ENCODE measurements at regions not wholly inside any gene's neighbourhood (a gene's known extent, or its start where the extent isn't known, plus 50 kb on each side); places are given as distances from the start of the nearest gene placed in this dataset.

DNA sequence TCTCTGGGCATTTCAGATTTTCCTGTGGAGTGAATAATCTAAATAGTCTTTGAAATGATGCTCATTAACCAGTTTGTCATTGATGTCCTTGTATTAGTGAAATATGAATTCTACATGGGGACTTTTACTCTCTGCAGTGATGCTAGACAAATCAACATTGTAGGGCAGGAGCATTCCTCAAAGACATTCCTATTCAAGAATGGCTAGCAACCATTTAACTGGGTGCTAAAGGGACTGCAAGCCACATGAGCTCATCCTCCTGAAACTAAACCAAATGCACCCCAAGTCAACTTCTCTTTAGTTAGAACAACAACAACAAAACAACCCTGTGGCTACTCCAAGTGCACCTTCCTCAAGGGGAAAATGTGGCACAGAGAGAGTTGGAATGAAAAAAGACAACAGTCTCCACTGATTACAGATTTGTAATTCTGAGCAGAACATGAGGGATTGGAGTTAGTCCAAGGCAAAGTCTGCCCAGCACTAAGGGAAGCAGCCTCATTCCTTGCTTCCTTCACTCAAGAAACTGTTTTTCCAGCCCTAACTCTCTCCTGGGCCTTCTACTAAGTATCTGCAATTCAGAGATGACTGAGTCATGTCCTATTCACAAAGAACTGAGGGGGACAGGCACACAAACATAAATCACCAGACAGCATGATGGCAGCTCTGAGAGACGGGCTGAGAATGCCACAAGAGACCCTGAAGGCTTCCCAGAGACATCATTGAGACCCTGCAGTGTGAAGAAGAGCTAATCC is 82.0 kb upstream of the WWC1 start:
- no peaks in the 10 kb centered on the region for H3K4me1 ChIP-seq (ENCODE audit: low read depth)
- H3K27ac ChIP-seq = no peak overlapping the region
- no peaks in the 10 kb centered on the region for H3K9me3 ChIP-seq (ENCODE audit: low read depth)
- H3K27me3 ChIP-seq = no peaks in the 10 kb centered on the region
- DNase-seq (ENCODE audit: low read depth in 1 of 2, low spot score in 1 of 2) = no peak
- TF ChIP-seq, protein P1, sequence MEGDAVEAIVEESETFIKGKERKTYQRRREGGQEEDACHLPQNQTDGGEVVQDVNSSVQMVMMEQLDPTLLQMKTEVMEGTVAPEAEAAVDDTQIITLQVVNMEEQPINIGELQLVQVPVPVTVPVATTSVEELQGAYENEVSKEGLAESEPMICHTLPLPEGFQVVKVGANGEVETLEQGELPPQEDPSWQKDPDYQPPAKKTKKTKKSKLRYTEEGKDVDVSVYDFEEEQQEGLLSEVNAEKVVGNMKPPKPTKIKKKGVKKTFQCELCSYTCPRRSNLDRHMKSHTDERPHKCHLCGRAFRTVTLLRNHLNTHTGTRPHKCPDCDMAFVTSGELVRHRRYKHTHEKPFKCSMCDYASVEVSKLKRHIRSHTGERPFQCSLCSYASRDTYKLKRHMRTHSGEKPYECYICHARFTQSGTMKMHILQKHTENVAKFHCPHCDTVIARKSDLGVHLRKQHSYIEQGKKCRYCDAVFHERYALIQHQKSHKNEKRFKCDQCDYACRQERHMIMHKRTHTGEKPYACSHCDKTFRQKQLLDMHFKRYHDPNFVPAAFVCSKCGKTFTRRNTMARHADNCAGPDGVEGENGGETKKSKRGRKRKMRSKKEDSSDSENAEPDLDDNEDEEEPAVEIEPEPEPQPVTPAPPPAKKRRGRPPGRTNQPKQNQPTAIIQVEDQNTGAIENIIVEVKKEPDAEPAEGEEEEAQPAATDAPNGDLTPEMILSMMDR (IDR thresholded peaks at IDR 0.05; ENCODE audit: low read depth, low read length) = no peak
- H3K36me3 ChIP-seq = no peaks in the 10 kb centered on the region
- no peak overlapping the region for H3K4me3 ChIP-seq

DNA sequence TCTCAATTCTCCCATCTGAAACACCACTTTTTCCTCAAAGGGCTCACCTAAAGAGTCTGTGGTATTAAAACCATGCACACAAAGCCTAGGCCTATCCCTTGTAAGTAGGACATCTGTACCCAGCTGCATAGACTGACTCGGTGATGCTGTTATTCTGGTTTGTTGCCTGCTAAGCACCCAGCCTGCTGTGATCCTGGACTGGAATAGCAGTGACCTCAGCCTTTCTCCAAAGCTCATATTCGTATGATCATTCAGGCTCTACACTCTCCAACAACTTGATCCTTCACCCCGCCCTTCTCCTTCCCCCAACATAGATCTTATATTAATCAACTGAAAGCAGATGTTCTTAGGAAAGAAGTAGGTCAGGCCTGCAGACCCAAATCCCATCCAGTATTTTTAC is 81.4 kb upstream of the WWC1 start:
- TF ChIP-seq, protein P1 (IDR thresholded peaks at IDR 0.05; ENCODE audit: low read depth, low read length) = no peak
- H3K4me1 ChIP-seq (ENCODE audit: low read depth) = no peaks in the 10 kb centered on the region
- H3K27ac ChIP-seq = no peak overlapping the region
- no peaks in the 10 kb centered on the region for H3K9me3 ChIP-seq (ENCODE audit: low read depth)
- H3K27me3 ChIP-seq = no peaks in the 10 kb centered on the region
- H3K36me3 ChIP-seq = no peaks in the 10 kb centered on the region
- DNase-seq (ENCODE audit: low read depth in 1 of 2, low spot score in 1 of 2) = no peak
- H3K4me3 ChIP-seq = no peak overlapping the region

DNA sequence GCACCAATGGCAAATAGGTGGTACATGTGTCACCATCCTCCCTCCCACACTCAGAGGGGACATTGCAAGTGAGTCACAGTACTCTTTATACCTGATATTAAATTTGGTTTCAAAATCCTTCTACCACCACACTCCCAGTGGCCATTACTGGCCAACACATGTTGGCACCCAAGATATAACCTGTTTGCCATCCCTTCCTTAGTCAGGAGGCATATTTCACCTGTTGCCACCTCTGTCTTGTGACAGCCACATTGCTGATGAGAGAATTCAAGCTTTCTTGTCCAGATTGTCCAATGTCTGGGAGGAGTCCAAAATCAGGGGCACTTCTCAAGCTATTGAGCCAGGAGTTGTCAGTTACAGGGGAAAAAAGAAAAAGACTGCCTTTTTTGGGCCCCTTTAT is 80.2 kb upstream of the WWC1 start:
- no peak overlapping the region for H3K27ac ChIP-seq
- no peaks in the 10 kb centered on the region for H3K4me1 ChIP-seq (ENCODE audit: low read depth)
- TF ChIP-seq, protein P1 (IDR thresholded peaks at IDR 0.05; ENCODE audit: low read depth, low read length) = no peak
- DNase-seq (ENCODE audit: low read depth in 1 of 2, low spot score in 1 of 2) = no peak
- H3K27me3 ChIP-seq = no peaks in the 10 kb centered on the region
- no peaks in the 10 kb centered on the region for H3K9me3 ChIP-seq (ENCODE audit: low read depth)
- no peak overlapping the region for H3K4me3 ChIP-seq
- no peaks in the 10 kb centered on the region for H3K36me3 ChIP-seq

GRCh38 chr5:168211936-168212335 is 79.5 kb upstream of the WWC1 start:
- Histone ChIP-seq H3K4me3 (no peak overlapping the region), H3K27ac (no peak overlapping the region), H3K27me3 (no peaks in the 10 kb centered on the region), H3K9me3 (ENCODE audit: low read depth) (no peaks in the 10 kb centered on the region), H3K36me3 (no peaks in the 10 kb centered on the region), H3K4me1 (ENCODE audit: low read depth) (no peaks in the 10 kb centered on the region)
- no peak for DNase-seq (ENCODE audit: low read depth in 1 of 2, low spot score in 1 of 2)
- TF ChIP-seq, protein P1 (IDR thresholded peaks at IDR 0.05; ENCODE audit: low read depth, low read length) = no peak

DNA sequence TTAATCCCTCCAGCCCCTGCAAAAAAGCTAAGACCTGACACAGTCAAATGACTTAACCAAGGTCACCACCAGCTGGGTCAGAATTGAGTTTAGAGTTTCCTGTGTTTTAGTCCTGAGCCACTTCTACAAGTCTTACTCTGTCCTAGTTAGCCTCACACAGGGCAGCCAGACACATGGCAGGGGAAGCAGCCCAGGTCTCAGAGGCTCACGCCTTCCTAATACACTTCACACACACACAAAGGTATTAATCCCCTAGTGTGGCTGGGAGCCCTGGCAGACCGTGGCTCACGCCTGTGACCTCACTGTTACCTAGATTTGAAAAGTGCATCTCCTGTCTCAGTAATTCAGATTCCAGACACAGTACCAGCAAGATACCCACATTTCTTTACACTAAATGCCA is 77.4 kb upstream of the WWC1 start:
- Histone ChIP-seq H3K4me3 (no peak overlapping the region), H3K27ac (no peak overlapping the region), H3K27me3 (no peaks in the 10 kb centered on the region), H3K36me3 (no peaks in the 10 kb centered on the region), H3K4me1 (ENCODE audit: low read depth) (no peaks in the 10 kb centered on the region), H3K9me3 (ENCODE audit: low read depth) (no peaks in the 10 kb centered on the region)
- DNase-seq (ENCODE audit: low read depth in 1 of 2, low spot score in 1 of 2) = no peak
- TF ChIP-seq, protein P1 (IDR thresholded peaks at IDR 0.05; ENCODE audit: low read depth, low read length) = no peak

Data from cardiac muscle cell (in vitro differentiated cells and primary cell).